ENCODE measurements at regions not wholly inside any gene's neighbourhood (a gene's known extent, or its start where the extent isn't known, plus 50 kb on each side); places are given as distances from the start of the nearest gene placed in this dataset.

GRCh38 chr18:40962784-40963183 lies 992.2 kb upstream of the PIK3C3 start:
- FAIRE-seq = no peak
- no peak for TF ChIP-seq CTCF (IDR thresholded peaks at IDR 0.05; ENCODE audit: insufficient read depth, low read length, severe bottlenecking)
- no peaks in the 10 kb centered on the region for H3K36me3 ChIP-seq (ENCODE audit: control insufficient read depth, insufficient read depth, low read length)
- H3K4me3 ChIP-seq (ENCODE audit: low read depth, low read length) = no peak overlapping the region
- DNase-seq (ENCODE audit: low read depth) = peak; percentile 80
- no peaks in the 10 kb centered on the region for H3K27me3 ChIP-seq (ENCODE audit: control insufficient read depth, insufficient read depth, low read length)

- no peak for TF ChIP-seq CTCF (IDR thresholded peaks at IDR 0.05; ENCODE audit: insufficient read depth, low read length, severe bottlenecking)
- no peaks in the 10 kb centered on the region for H3K36me3 ChIP-seq (ENCODE audit: control insufficient read depth, insufficient read depth, low read length)
- H3K4me3 ChIP-seq (ENCODE audit: low read depth, low read length) = no peak overlapping the region
- no peaks in the 10 kb centered on the region for H3K27me3 ChIP-seq (ENCODE audit: control insufficient read depth, insufficient read depth, low read length)
- no peak for FAIRE-seq
- DNase-seq (ENCODE audit: low read depth) = no peak
Observed at GRCh38 chr18:40957533-40958070, 997.4 kb upstream of the PIK3C3 start.

- no peaks in the 10 kb centered on the region for H3K27me3 ChIP-seq (ENCODE audit: control insufficient read depth, insufficient read depth, low read length)
- no peak for FAIRE-seq
- H3K4me3 ChIP-seq (ENCODE audit: low read depth, low read length) = no peak overlapping the region
- no peak for DNase-seq (ENCODE audit: low read depth)
- H3K36me3 ChIP-seq (ENCODE audit: control insufficient read depth, insufficient read depth, low read length) = no peaks in the 10 kb centered on the region
- no peak for TF ChIP-seq CTCF (IDR thresholded peaks at IDR 0.05; ENCODE audit: insufficient read depth, low read length, severe bottlenecking)
Observed at GRCh38 chr18:40956213-40956612, 998.8 kb upstream of the PIK3C3 start.

GRCh38 chr18:40955351-40955750 lies 999.7 kb upstream of the PIK3C3 start:
- DNase-seq (ENCODE audit: low read depth) (no peak), FAIRE-seq (no peak)
- no peak for TF ChIP-seq CTCF (IDR thresholded peaks at IDR 0.05; ENCODE audit: insufficient read depth, low read length, severe bottlenecking)
- Histone ChIP-seq H3K36me3 (ENCODE audit: control insufficient read depth, insufficient read depth, low read length) (no peaks in the 10 kb centered on the region), H3K4me3 (ENCODE audit: low read depth, low read length) (no peak overlapping the region), H3K27me3 (ENCODE audit: control insufficient read depth, insufficient read depth, low read length) (no peaks in the 10 kb centered on the region)

GRCh38 chr18:40949114-40949950 lies 1005.7 kb upstream of the PIK3C3 start:
- TF ChIP-seq CTCF (IDR thresholded peaks at IDR 0.05; ENCODE audit: insufficient read depth, low read length, severe bottlenecking) = no peak
- no peak for DNase-seq (ENCODE audit: low read depth)
- FAIRE-seq = peak; percentile 40
- no peaks in the 10 kb centered on the region for H3K36me3 ChIP-seq (ENCODE audit: control insufficient read depth, insufficient read depth, low read length)
- no peaks in the 10 kb centered on the region for H3K27me3 ChIP-seq (ENCODE audit: control insufficient read depth, insufficient read depth, low read length)
- no peak overlapping the region for H3K4me3 ChIP-seq (ENCODE audit: low read depth, low read length)

All from bronchial epithelial cell (primary cell).